IMR-90 (cell line): ENCODE measurements at regions not wholly inside any gene's neighbourhood (a gene's known extent, or its start where the extent isn't known, plus 50 kb on each side); places are given as distances from the start of the nearest gene placed in this dataset.

Source experiments
- ATAC-seq: fragments of 200-7000 bp; cut with Tn5 transposase; 2 replicates; pipeline ENCODE4 v1.9.1; 2020; ENCODE audit warnings: low read depth, mild to moderate bottlenecking, moderate library complexity
- BruUV-seq: library from RNA; stranded (reverse); fragments of 400-500 nt; replicated peaks from 2 replicates; lab custom pipeline; 2021; lab: Mats Ljungman, UMichigan
- CTCF ChIA-PET: fragments of 300-600 bp; formaldehyde crosslinking; extraction: SDS; loops from one replicate; lab custom pipeline; 2021; ENCODE audit warnings: antibody characterized with exemption; lab: Yijun Ruan, JAX
- POLR2A ChIA-PET: fragments of 300-600 bp; sonication (Branson Sonifier 250); formaldehyde crosslinking; loops from one replicate; lab custom pipeline; 2022; ENCODE audit warnings: antibody characterized with exemption; ENCODE audit not compliant: unreplicated experiment; lab: Charles Lee
- DNase-seq: peaks from one replicate; pipeline ENCODE4 v3.0.0; 2013
- H2AFZ ChIP-seq: replicated peaks from 2 replicates; pipeline ENCODE3; 2013; ENCODE audit warnings: low read length, mild to moderate bottlenecking; ENCODE audit not compliant: poor library complexity
- H2AK5ac ChIP-seq: 2 replicates; pipeline ENCODE4 v1.6.1; 2013; ENCODE audit warnings: low read depth, low read length, inconsistent platforms
- H2AK9ac ChIP-seq: replicated peaks from 2 replicates; pipeline ENCODE3; 2013; ENCODE audit warnings: mild to moderate bottlenecking, low read depth, low read length, moderate library complexity; ENCODE audit not compliant: poor library complexity
- H2BK120ac ChIP-seq: 2 replicates; pipeline ENCODE4 v1.6.1; 2013; ENCODE audit warnings: low read depth, low read length, inconsistent platforms
- H2BK15ac ChIP-seq: 3 replicates; pipeline ENCODE4 v1.6.1; 2013; ENCODE audit warnings: low read depth, low read length, inconsistent platforms
- H2BK20ac ChIP-seq: 2 replicates; pipeline ENCODE4 v1.6.1; 2013; ENCODE audit warnings: low read depth, mild to moderate bottlenecking, inconsistent platforms, low read length, moderate library complexity
- H2BK5ac ChIP-seq: 2 replicates; pipeline ENCODE4 v1.6.1; 2013; ENCODE audit warnings: mild to moderate bottlenecking, low read depth, low read length, inconsistent platforms; ENCODE audit not compliant: poor library complexity, severe bottlenecking
- H3K14ac ChIP-seq: replicated peaks from 2 replicates; pipeline ENCODE4 v1.6.1; 2013; ENCODE audit warnings: low read depth, low read length, inconsistent platforms
- H3K18ac ChIP-seq: 2 replicates; pipeline ENCODE4 v1.6.1; 2013; ENCODE audit warnings: low read depth, low read length, control low read depth
- H3K23ac ChIP-seq: 2 replicates; pipeline ENCODE4 v1.6.1; 2013; ENCODE audit warnings: low read depth, low read length, inconsistent platforms
- H3K27ac ChIP-seq: 2 replicates; pipeline ENCODE4 v1.5.1; 2013; ENCODE audit warnings: mild to moderate bottlenecking, control low read depth, low read length; ENCODE audit not compliant: insufficient read depth
- H3K27me3 ChIP-seq: 2 replicates; pipeline ENCODE4 v1.6.1; 2013; ENCODE audit warnings: low read length; ENCODE audit not compliant: control insufficient read depth, insufficient read depth
- H3K36me3 ChIP-seq: 2 replicates; pipeline ENCODE4 v1.6.1; 2013; ENCODE audit warnings: low read length, mixed read lengths; ENCODE audit not compliant: control insufficient read depth, insufficient read depth
- H3K4ac ChIP-seq: 2 replicates; pipeline ENCODE4 v1.6.1; 2013; ENCODE audit warnings: low read depth, low read length, inconsistent platforms
- H3K4me1 ChIP-seq: 2 replicates; pipeline ENCODE4 v1.6.1; 2013; ENCODE audit warnings: low read length, mixed read lengths; ENCODE audit not compliant: control insufficient read depth, insufficient read depth
- H3K4me2 ChIP-seq: 2 replicates; pipeline ENCODE4 v1.6.1; 2013; ENCODE audit warnings: low read depth, mild to moderate bottlenecking, control low read depth, low read length, moderate library complexity
- H3K4me3 ChIP-seq: 2 replicates; pipeline ENCODE4 v1.5.1; 2013; ENCODE audit warnings: low read depth, mild to moderate bottlenecking, control low read depth, low read length, moderate library complexity; ENCODE audit not compliant: insufficient read depth
- H3K56ac ChIP-seq: 2 replicates; pipeline ENCODE4 v1.6.1; 2013; ENCODE audit warnings: low read length, inconsistent platforms; ENCODE audit not compliant: insufficient read depth; ENCODE audit errors: extremely low read depth
- H3K79me1 ChIP-seq, 2 experiments: 2 replicates each; pipeline ENCODE4 v1.6.1; 2013; ENCODE audit warnings: low read length in 2 of 2, inconsistent platforms in 1 of 2, low read depth in 1 of 2
- H3K9ac ChIP-seq: 2 replicates; pipeline ENCODE4 v1.6.1; 2013; ENCODE audit warnings: low read depth, low read length, control low read depth
- H3K9me1 ChIP-seq: 2 replicates; pipeline ENCODE4 v1.6.1; 2013; ENCODE audit warnings: low read length, inconsistent platforms; ENCODE audit not compliant: insufficient read depth
- H3K9me3 ChIP-seq: 2 replicates; pipeline ENCODE4 v1.6.1; 2013; ENCODE audit warnings: low read length; ENCODE audit not compliant: control insufficient read depth, insufficient read depth
- H4K20me1 ChIP-seq: 2 replicates; pipeline ENCODE4 v1.6.1; 2013; ENCODE audit warnings: low read length, inconsistent platforms; ENCODE audit not compliant: insufficient read depth
- H4K5ac ChIP-seq: 2 replicates; pipeline ENCODE4 v1.6.1; 2013; ENCODE audit warnings: mild to moderate bottlenecking, low read depth, low read length, control low read depth
- H4K8ac ChIP-seq, 2 experiments: 2 replicates each; pipeline ENCODE4 v1.6.1; 2013; ENCODE audit warnings: low read depth in 2 of 2, low read length in 2 of 2, control low read depth in 1 of 2, inconsistent platforms in 1 of 2
- H4K91ac ChIP-seq: 2 replicates; pipeline ENCODE4 v1.6.1; 2013; ENCODE audit warnings: low read depth, low read length, inconsistent platforms; ENCODE audit not compliant: insufficient read depth
- MAFK ChIP-seq: IDR thresholded peaks from 2 replicates; pipeline ENCODE4 v1.6.1; 2012; ENCODE audit warnings: low read depth, low read length, improper control_type of control experiment
- MXI1 ChIP-seq: IDR thresholded peaks from 2 replicates; pipeline ENCODE4 v1.6.1; 2012; ENCODE audit warnings: low read depth, mild to moderate bottlenecking, low read length, moderate library complexity, borderline replicate concordance
- WGBS, 2 experiments: methylation state at CpG; one replicate each; pipeline versions ENCODE4 v1.1.5 to v1.1.7; 2013; ENCODE audit warnings: missing lambda C conversion rate in 2 of 2; ENCODE audit not compliant: insufficient read length in 1 of 2; ENCODE audit errors: extremely low coverage in 2 of 2; 5-methylcytosine and 5-hydroxymethylcytosine counted together
- dilution Hi-C: fragments of 300-500 bp; cut with HindIII; formaldehyde crosslinking; loops from one replicate; pipeline ENCODE4 v1.14.3; 2018; ENCODE audit warnings: low sequenced_read_pairs; ENCODE audit not compliant: unreplicated experiment
- in situ Hi-C: fragments of 300-500 bp; cut with MboI; formaldehyde crosslinking; loops from 3 replicates; pipeline ENCODE4 v1.14.3; 2019; ENCODE audit warnings: low sequenced_read_pairs, inconsistent platforms, mixed read lengths
- intact Hi-C: fragments of 100-400 bp; cut with micrococcal nuclease; formaldehyde crosslinking; loops from 2 replicates; pipeline ENCODE4 v1.10.0; 2022

DNA sequence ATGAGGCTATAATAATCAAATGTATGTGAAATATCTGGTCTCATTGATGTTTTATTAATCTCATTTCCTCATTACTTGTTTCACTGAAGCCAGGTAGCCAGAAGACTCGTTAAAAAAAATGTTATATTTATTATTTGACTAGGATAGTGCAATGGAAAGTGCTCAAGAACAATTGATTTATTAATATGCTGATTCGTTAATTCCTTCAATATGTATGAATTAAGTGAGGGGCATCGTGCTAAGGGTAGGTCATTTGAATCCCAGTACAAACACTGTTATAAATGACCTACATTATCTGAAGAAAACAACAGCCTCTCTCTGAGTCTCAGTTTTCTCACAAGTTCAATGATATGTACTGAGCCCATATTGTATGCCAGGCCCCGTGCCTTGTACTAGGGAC, 214.2 kb upstream of the GPRIN3 start:
- Histone ChIP-seq H2BK15ac (no peak overlapping the region), H4K5ac (no peak overlapping the region), H4K8ac (no peak overlapping the region), H3K4me1 (no peaks in the 10 kb centered on the region), H3K23ac (no peak overlapping the region), H3K14ac (no peak overlapping the region), H3K18ac (no peak overlapping the region), H4K91ac (no peak overlapping the region), H2AK9ac (no peak overlapping the region), H3K9me3 (no peaks in the 10 kb centered on the region), H3K9ac (no peak overlapping the region), H3K79me1 (no peaks in the 10 kb centered on the region), H3K9me1 (no peaks in the 10 kb centered on the region; the same call in 1 of the 2 replicates), H3K4ac (no peak overlapping the region), H3K36me3 (no peaks in the 10 kb centered on the region), H2BK120ac (no peak overlapping the region), H3K27me3 (no peaks in the 10 kb centered on the region; the same call in 1 of the 2 replicates), H3K27ac (no peak overlapping the region), H3K56ac (no peak overlapping the region), H2BK20ac (no peak overlapping the region), H4K20me1 (no peaks in the 10 kb centered on the region), H3K4me3 (no peak overlapping the region), H2AK5ac (no peak overlapping the region), H3K4me2 (no peak overlapping the region), H2BK5ac (no peak overlapping the region), H2AFZ (no peak overlapping the region)
- TF ChIP-seq MXI1 = no peak
- TF ChIP-seq MAFK = peak; percentile 82
- in situ Hi-C loops (no loop called here), dilution Hi-C loops (no loop called here), intact Hi-C loops (no loop called here)
- WGBS, 2 experiments = no CpG with 5 or more reads among the region's 4 CpGs
- ATAC-seq (no peak), DNase-seq (no peak)
- ChIA-PET POLR2A (no interaction called here), CTCF (no interaction called here)
- no TSS peak for BruUV-seq
